ENCODE measurements at regions not wholly inside any gene's neighbourhood (a gene's known extent, or its start where the extent isn't known, plus 50 kb on each side); places are given as distances from the start of the nearest gene placed in this dataset.

DNA sequence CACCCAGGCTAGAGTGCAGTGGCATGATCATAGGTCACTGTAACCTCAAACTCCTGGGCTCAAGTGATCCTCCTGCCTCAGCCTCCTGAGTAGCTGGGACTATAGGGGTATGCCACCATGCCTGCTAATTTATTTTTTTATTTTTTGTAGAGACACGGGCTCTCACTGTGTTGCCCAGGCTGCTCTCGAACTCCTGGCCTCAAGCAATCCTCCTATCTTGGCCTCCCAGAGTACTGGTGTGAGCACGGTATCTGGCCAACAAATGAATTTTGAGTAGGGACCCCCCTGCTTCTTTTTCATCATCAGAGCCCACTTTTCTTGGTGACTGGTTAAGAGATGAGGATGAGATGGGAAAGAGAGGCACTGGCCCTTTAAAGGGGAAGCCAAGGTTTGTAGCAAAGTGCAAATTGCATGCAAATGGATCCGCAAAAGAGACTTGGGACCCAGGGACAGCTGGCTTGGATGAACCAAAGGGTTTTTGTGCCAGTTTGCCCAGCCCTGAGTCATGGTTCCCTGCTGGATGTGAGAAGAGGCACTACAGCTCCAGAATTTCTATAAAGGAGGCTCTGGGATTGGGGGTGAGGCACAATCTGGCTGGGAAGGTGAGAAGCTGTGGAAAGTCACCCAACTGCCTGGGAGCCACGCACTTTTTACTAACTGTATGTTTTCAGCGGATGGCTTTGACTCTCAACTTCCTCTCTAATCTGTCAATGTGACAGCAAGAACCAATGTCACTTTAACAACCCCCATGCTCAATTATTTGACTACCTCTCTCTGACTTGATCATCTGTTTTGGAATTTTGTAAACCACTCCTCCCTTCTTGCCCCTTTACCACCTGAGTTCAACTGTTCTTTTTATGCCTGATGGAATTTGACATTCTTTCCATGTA is 58.7 kb upstream of the RNF24 start:
- TF ChIP-seq, protein P1, sequence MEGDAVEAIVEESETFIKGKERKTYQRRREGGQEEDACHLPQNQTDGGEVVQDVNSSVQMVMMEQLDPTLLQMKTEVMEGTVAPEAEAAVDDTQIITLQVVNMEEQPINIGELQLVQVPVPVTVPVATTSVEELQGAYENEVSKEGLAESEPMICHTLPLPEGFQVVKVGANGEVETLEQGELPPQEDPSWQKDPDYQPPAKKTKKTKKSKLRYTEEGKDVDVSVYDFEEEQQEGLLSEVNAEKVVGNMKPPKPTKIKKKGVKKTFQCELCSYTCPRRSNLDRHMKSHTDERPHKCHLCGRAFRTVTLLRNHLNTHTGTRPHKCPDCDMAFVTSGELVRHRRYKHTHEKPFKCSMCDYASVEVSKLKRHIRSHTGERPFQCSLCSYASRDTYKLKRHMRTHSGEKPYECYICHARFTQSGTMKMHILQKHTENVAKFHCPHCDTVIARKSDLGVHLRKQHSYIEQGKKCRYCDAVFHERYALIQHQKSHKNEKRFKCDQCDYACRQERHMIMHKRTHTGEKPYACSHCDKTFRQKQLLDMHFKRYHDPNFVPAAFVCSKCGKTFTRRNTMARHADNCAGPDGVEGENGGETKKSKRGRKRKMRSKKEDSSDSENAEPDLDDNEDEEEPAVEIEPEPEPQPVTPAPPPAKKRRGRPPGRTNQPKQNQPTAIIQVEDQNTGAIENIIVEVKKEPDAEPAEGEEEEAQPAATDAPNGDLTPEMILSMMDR (IDR thresholded peaks at IDR 0.05), result no peak
- no peak for TF ChIP-seq POLR2A (IDR thresholded peaks at IDR 0.05)
